GM12892 (cell line): ENCODE measurements at regions not wholly inside any gene's neighbourhood (a gene's known extent, or its start where the extent isn't known, plus 50 kb on each side); places are given as distances from the start of the nearest gene placed in this dataset.
"Not testable (repeated sequence)": the region's sequence is repeated elsewhere in the genome, so short reads cannot be mapped to it uniquely, and the experiment has no call there.

Experiments used
- DNase-seq: peaks from one replicate; pipeline ENCODE4 v3.0.0; 2011; ENCODE audit not compliant: insufficient read length
- FAIRE-seq: peaks from 2 replicates; lab custom pipeline; 2011; peaks lifted over from hg19 to GRCh38; lab: Jason Lieb, UNC
- POLR2A ChIP-seq: IDR thresholded peaks from 2 replicates; pipeline ENCODE4 v1.6.1; 2011; ENCODE audit warnings: low read depth, low read length, control low read depth
- POLR2AphosphoS5 ChIP-seq: IDR thresholded peaks from 2 replicates; pipeline ENCODE4 v1.6.1; 2011; ENCODE audit warnings: low read depth, low read length, control low read depth
- TAF1 ChIP-seq: IDR thresholded peaks from 2 replicates; pipeline ENCODE4 v1.6.1; 2011; ENCODE audit warnings: low read depth, mild to moderate bottlenecking, control low read depth, low read length, borderline replicate concordance

GRCh38 chr3:83251490-83251889 is 1490.0 kb upstream of the GBE1 start:
- no peak for TF ChIP-seq TAF1
- no peak for FAIRE-seq
- no peak for DNase-seq

DNA sequence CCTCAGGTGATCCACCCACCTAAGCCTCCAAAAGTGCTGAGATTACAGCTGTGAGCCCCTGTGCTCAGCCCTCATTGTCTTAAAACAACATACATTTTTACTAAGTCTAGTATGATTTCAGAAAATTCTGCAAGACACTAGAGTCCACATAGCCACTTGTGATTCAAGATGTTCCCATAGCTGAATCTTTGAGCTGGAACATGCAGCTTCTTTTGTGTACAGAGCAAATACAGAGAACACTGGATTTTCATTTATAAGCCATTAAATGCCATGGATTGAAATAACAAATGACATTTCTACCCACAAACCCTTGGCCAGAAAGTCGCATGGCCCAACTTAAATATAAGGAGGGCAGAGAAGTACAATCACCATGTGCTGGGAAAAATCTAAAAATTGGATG is 1489.2 kb upstream of the GBE1 start:
- FAIRE-seq = no peak
- DNase-seq = no peak
- no peak for TF ChIP-seq POLR2A
- TF ChIP-seq TAF1 = no peak
- TF ChIP-seq POLR2AphosphoS5 = no peak

GRCh38 chr3:83248454-83248853 is 1487.0 kb upstream of the GBE1 start:
- no peak for TF ChIP-seq POLR2AphosphoS5
- TF ChIP-seq POLR2A = no peak
- no peak for DNase-seq
- no peak for FAIRE-seq

GRCh38 chr3:83235180-83235814 is 1473.9 kb upstream of the GBE1 start:
- no peak for TF ChIP-seq POLR2AphosphoS5
- no peak for TF ChIP-seq TAF1
- TF ChIP-seq POLR2A = no peak
- DNase-seq (no peak), FAIRE-seq (no peak)

DNA sequence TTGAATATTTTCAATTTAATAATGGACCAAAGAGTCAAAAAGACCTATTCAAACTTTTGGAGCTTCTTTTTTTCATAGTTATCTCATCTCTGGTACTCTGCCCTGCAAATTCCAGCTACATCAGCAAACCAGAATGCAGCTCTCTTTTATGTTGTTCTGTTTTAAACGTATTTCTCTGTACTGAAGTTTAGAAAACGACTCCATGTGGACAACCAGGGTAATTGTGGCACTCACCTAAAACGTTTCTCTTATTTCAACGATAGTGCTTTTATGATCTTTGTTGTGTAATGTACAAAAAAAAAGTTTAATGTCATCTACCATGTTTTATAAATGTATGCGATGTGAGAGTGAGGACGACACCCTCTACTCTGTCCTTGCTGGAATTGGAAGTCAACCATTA is 1472.3 kb upstream of the GBE1 start:
- FAIRE-seq (no peak), DNase-seq (no peak)
- no peak for TF ChIP-seq POLR2AphosphoS5
- TF ChIP-seq POLR2A = no peak
- no peak for TF ChIP-seq TAF1

DNA sequence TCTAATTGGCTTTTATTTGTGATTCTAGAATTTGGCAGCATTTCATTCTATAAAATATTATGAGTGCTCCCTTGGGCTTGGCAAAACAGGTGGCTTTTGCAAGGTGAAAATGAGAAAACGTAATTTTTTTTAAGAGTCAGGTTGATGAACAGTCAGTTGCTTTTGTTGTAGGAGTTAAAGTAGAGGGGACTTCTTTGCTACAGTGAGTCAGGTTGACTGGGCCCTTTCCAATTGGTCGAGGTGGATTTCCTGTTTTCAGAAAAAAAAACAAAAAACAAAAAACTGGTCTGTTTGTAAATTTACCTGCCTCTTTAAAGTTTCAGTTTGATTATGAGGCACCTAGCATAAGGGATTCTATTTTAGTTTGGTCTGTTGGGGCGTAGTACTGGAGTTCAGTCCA is 1469.4 kb upstream of the GBE1 start:
- no peak for TF ChIP-seq POLR2A
- no peak for TF ChIP-seq POLR2AphosphoS5
- no peak for TF ChIP-seq TAF1
- FAIRE-seq = no peak
- no peak for DNase-seq

GRCh38 chr3:83230376-83230775 is 1468.9 kb upstream of the GBE1 start:
- DNase-seq = no peak
- TF ChIP-seq POLR2A (no peak), TAF1 (no peak), POLR2AphosphoS5 (no peak)
- FAIRE-seq = no peak

DNA sequence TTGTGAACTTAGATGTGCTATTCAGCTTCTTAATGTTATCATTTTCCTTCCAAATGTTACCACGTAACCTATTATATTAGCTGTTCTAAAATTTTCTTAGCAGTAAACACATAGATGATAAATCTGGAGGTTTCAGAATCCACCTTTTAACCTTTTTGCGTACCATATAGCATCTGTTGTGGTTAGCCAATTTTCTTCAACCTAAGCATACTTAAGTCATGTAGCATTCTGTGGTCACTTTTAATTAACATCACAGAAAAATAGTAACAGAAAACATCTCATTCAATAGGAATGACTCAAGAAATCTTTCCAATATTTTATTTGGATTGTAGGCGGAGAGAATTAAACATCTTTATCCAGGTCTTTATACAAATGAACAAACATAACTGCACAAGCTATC is 1465.3 kb upstream of the GBE1 start:
- FAIRE-seq = no peak
- no peak for DNase-seq
- TF ChIP-seq TAF1 (no peak), POLR2A (no peak), POLR2AphosphoS5 (no peak)

DNA sequence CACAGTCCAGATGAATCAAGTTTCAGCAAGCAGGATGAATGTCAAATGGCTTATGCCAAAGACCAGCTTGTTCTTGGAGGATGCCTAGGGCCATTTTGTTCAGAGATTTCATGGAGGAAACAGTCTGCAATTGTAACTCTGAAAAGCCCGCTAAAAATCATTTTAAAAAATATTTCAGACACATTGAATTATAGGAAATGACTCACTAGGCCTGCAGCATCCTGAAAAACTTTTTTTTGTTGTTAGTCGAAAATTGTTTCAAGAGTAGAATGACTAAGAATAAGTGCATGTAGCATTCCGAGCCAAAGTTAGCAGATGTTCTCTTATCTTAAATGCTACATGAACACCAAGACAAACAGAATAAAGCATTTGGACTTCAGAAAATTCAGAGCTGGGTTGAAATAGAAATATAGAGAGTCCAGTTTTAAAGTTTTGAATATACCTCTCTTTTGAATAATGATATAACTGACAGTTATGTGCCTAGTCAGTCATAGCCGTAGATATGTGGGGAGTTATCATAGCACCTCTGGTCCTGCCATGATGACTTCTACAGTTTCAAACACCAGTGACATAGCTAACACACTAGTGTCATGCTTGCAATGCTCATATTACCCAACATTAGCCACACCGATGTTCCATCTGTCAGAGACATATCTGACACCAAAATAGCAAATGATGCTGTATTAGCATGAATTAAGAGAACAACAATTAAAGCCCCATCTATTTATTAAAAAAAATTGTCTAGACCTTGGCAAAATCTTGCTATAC is 1462.8 kb upstream of the GBE1 start:
- DNase-seq (no peak), FAIRE-seq (no peak)
- TF ChIP-seq TAF1 (no peak), POLR2A (no peak), POLR2AphosphoS5 (no peak)

GRCh38 chr3:83218383-83219200 is 1457.1 kb upstream of the GBE1 start:
- FAIRE-seq = no peak
- TF ChIP-seq TAF1 = no peak
- no peak for TF ChIP-seq POLR2A
- no peak for TF ChIP-seq POLR2AphosphoS5
- DNase-seq = no peak

DNA sequence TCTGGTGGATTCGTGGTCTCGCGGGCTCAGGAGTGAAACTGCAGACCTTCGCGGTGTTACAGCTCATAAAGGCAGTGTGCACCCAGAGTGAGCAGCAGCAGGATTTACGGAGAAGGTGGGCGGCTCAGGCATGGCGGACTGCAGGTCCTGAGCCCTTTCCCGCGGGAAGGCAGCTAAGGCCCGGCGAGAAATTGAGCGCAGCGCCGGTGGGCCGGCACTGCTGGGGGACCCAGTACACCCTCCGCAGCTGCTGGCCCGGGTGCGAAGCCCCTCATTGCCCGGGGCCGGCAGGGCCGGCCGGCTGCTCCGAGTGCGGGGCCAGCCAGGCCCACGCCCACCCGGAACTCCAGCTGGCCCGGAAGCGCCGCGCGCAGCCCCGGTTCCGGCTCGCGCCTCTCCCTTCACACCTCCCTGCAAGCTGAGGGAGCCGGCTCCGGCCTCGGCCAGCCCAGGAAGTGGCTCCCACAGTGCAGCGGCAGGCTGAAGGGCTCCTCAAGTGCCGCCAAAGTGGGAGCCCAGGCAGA is 1456.2 kb upstream of the GBE1 start:
- not testable (repeated sequence) for DNase-seq, FAIRE-seq
